Glutamatergic neuron (in vitro differentiated cells): ENCODE measurements at regions not wholly inside any gene's neighbourhood (a gene's known extent, or its start where the extent isn't known, plus 50 kb on each side); places are given as distances from the start of the nearest gene placed in this dataset.

Source experiments
- DNase-seq: peaks from one replicate; pipeline ENCODE4 v3.0.0; 2022
- H3K27ac Mint-ChIP-seq: one replicate; pipeline ENCODE4 v1.8.0; 2020; ENCODE audit warnings: mild to moderate bottlenecking, mixed read lengths, inconsistent platforms; ENCODE audit not compliant: unreplicated experiment
- H3K27me3 Mint-ChIP-seq: one replicate; pipeline ENCODE4 v1.8.0; 2020; ENCODE audit warnings: mild to moderate bottlenecking, moderate library complexity, mixed read lengths, inconsistent platforms; ENCODE audit not compliant: unreplicated experiment
- H3K36me3 Mint-ChIP-seq: one replicate; pipeline ENCODE4 v1.8.0; 2020; ENCODE audit warnings: mild to moderate bottlenecking, mixed read lengths, inconsistent platforms; ENCODE audit not compliant: unreplicated experiment
- H3K4me1 Mint-ChIP-seq: one replicate; pipeline ENCODE4 v1.8.0; 2020; ENCODE audit warnings: mild to moderate bottlenecking, low read depth, mixed read lengths, inconsistent platforms; ENCODE audit not compliant: unreplicated experiment
- H3K4me3 Mint-ChIP-seq: one replicate; pipeline ENCODE4 v1.8.0; 2020; ENCODE audit warnings: mild to moderate bottlenecking, mixed read lengths, inconsistent platforms; ENCODE audit not compliant: unreplicated experiment
- H3K9me3 Mint-ChIP-seq: one replicate; pipeline ENCODE4 v1.8.0; 2020; ENCODE audit warnings: mild to moderate bottlenecking, moderate library complexity, mixed read lengths, inconsistent platforms; ENCODE audit not compliant: unreplicated experiment
- TF ChIP-seq, protein P1 (sequence below): fragments of 200-600 bp; sonication (generic); IDR thresholded peaks from one replicate; pipeline ENCODE4 v1.5.0; 2021; ENCODE audit not compliant: partially characterized antibody, unreplicated experiment

DNA sequence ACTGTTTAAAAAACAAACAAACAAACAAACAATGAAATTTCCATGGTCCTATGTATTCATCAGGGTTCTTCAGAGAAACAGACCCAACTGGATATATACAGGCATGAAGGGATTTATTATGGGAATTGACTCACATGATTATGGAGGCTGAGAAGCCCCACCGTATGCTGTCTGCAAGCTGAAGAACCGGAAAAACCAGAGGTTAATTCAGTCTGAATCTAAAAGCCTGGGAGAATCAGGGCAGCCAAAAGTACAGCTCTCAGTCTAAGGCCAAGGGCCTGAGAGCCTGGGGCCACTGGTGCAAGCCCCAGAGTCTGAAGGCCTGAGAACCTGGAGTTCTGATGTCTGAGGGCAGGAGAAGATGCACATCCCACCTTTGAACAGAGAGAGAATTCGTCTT is 163.5 kb downstream of the MDFIC start:
- Mint-ChIP-seq H3K4me1 (no peaks in the 10 kb centered on the region), H3K9me3 (no peaks in the 10 kb centered on the region), H3K4me3 (no peak overlapping the region), H3K27me3 (no peaks in the 10 kb centered on the region), H3K36me3 (no peaks in the 10 kb centered on the region), H3K27ac (no peak overlapping the region)
- DNase-seq = no peak
- TF ChIP-seq, protein P1, sequence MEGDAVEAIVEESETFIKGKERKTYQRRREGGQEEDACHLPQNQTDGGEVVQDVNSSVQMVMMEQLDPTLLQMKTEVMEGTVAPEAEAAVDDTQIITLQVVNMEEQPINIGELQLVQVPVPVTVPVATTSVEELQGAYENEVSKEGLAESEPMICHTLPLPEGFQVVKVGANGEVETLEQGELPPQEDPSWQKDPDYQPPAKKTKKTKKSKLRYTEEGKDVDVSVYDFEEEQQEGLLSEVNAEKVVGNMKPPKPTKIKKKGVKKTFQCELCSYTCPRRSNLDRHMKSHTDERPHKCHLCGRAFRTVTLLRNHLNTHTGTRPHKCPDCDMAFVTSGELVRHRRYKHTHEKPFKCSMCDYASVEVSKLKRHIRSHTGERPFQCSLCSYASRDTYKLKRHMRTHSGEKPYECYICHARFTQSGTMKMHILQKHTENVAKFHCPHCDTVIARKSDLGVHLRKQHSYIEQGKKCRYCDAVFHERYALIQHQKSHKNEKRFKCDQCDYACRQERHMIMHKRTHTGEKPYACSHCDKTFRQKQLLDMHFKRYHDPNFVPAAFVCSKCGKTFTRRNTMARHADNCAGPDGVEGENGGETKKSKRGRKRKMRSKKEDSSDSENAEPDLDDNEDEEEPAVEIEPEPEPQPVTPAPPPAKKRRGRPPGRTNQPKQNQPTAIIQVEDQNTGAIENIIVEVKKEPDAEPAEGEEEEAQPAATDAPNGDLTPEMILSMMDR = no peak

DNA sequence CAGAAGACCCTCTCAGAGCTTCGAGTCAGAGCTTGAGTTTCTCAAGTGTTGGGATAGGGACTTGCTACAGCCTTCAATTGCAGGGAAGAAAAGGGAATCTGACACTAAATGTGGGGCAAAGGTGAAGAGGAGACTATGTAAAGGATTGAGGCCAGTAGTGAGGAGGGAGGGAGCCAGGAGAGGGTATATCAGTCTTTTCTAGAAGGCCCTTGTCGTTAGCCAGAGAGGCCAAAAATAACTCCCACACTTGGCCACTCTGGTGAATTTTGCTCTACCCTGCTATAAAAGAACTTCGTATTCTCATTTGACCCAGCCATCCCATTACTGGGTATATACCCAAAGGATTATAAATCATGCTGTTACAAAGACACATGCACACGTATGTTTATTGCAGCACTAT is 162.0 kb downstream of the MDFIC start:
- Mint-ChIP-seq H3K4me3 (no peak overlapping the region), H3K36me3 (no peaks in the 10 kb centered on the region), H3K4me1 (no peaks in the 10 kb centered on the region), H3K27ac (no peak overlapping the region), H3K9me3 (no peaks in the 10 kb centered on the region), H3K27me3 (no peaks in the 10 kb centered on the region)
- TF ChIP-seq, protein P1 = no peak
- no peak for DNase-seq

DNA sequence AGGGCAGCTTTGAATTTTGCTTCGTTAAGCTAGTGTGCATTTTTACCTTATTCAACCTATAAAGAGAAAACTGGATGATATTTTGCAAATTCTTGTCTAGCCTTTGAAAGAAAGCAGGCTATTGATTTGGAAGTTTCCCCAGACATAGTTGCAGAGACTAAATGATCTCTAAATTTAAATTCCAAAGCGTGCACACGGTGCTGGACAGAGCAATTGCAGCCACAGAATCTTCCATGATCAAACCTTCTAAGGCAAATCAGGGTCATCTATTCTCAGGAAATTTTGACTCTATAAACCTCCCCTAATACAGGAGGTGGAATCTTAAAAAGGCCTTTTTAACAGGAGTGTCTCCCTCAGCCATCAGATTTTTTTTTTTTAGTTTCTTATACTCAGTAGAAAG is 159.9 kb downstream of the MDFIC start:
- Mint-ChIP-seq H3K4me1 (peaks cover 5% of the 10 kb centered on the region), H3K27ac (no peak overlapping the region), H3K4me3 (no peak overlapping the region), H3K36me3 (no peaks in the 10 kb centered on the region), H3K27me3 (no peaks in the 10 kb centered on the region), H3K9me3 (no peaks in the 10 kb centered on the region)
- no peak for DNase-seq
- TF ChIP-seq, protein P1 = no peak

DNA sequence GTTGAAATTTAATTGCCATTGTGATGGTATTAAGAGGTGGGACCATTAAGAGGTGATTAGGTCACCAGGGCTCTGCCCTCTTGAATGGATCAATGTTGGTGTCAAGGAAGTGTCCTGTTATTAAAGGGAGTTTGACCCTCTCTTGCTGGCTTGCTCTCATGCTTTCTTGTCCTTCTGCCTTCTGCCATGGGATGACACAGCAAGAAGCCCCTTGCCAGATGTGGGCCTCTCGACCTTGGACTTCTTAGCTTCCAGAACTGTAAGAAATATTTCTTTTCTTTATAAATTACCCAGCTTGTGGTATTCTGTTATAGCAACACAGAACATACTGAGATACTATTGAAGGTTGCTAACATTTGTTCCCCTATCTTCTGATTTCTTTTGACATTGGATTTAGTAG is 157.0 kb downstream of the MDFIC start:
- H3K4me3 Mint-ChIP-seq = no peak overlapping the region
- no peak for DNase-seq
- no peaks in the 10 kb centered on the region for H3K36me3 Mint-ChIP-seq
- peaks cover 2% of the 10 kb centered on the region for H3K9me3 Mint-ChIP-seq
- H3K4me1 Mint-ChIP-seq = peaks cover 5% of the 10 kb centered on the region
- TF ChIP-seq, protein P1 = no peak
- H3K27me3 Mint-ChIP-seq = no peaks in the 10 kb centered on the region
- no peak overlapping the region for H3K27ac Mint-ChIP-seq

DNA sequence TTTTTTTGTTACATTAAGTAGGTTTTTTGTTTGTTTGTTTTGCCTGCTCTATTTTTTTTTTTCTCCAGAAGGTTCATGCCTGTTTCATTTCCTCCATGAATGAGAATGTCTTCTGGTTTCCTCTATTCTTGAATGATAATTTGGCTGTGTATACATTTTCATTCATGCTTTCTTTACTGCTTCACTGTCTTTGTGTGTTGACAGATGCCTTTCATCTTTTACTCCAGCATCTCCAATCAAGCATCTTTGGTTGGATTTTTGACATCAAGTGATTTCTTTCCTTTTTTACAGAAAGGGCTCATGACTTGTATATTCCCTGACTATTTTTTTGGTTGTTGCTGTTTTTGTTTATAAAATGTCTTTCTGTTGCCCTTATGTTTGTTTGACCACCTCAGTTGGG is 156.5 kb downstream of the MDFIC start:
- peaks cover 2% of the 10 kb centered on the region for H3K9me3 Mint-ChIP-seq
- no peak for DNase-seq

More for the DNA sequence above, 156.5 kb downstream of the MDFIC start:
- Mint-ChIP-seq H3K4me3 (no peak overlapping the region), H3K36me3 (no peaks in the 10 kb centered on the region), H3K27me3 (no peaks in the 10 kb centered on the region), H3K4me1 (peaks cover 5% of the 10 kb centered on the region), H3K27ac (no peak overlapping the region)
- TF ChIP-seq, protein P1 = no peak
